ENCODE measurements at regions not wholly inside any gene's neighbourhood (a gene's known extent, or its start where the extent isn't known, plus 50 kb on each side); places are given as distances from the start of the nearest gene placed in this dataset.

- Histone ChIP-seq H3K9me3 (ENCODE audit: low read length) (0 out of 2 replicates have a peak, but pooled peaks cover 4% of the 10 kb centered on the region), H3K79me2 (ENCODE audit: insufficient read depth, low read length) (no peaks in the 10 kb centered on the region), H3K36me3 (ENCODE audit: insufficient read depth, low read length) (no peaks in the 10 kb centered on the region), H2AFZ (ENCODE audit: low read length) (no peak overlapping the region), H3K4me3 (ENCODE audit: low read depth, low read length, poor library complexity, severe bottlenecking) (no peak overlapping the region), H3K9me2 (ENCODE audit: low read depth, low read length) (no peaks in the 10 kb centered on the region), H3K27ac (ENCODE audit: low read depth, low read length, poor library complexity, severe bottlenecking) (no peak overlapping the region), H3K9ac (ENCODE audit: low read length) (no peak overlapping the region), H3K4me1 (ENCODE audit: insufficient read depth, low read length, severe bottlenecking) (no peaks in the 10 kb centered on the region), H4K20me1 (ENCODE audit: insufficient read depth, low read length) (no peaks in the 10 kb centered on the region), H3K4me2 (ENCODE audit: low read length) (no peak overlapping the region), H3F3A (ENCODE audit: insufficient read depth, low read length) (no peaks in the 10 kb centered on the region), H3K27me3 (ENCODE audit: insufficient read depth, low read length) (no peaks in the 10 kb centered on the region)
- TF ChIP-seq CTCF (IDR thresholded peaks at IDR 0.05; ENCODE audit: low read length) (no peak), EZH2 (IDR thresholded peaks at IDR 0.05; ENCODE audit: borderline replicate concordance, low read length) (no peak)
These were observed 141.5 kb upstream of the NR4A3 start for GRCh38 chr9:99680191-99680590.

- TF ChIP-seq CTCF (IDR thresholded peaks at IDR 0.05; ENCODE audit: low read length): no peak
- TF ChIP-seq EZH2 (IDR thresholded peaks at IDR 0.05; ENCODE audit: borderline replicate concordance, low read length): no peak
- Histone ChIP-seq H3K9me3 (ENCODE audit: low read length) (0 out of 2 replicates have a peak, but pooled peaks cover 1% of the 10 kb centered on the region), H3K9me2 (ENCODE audit: low read depth, low read length) (no peaks in the 10 kb centered on the region), H3K27me3 (ENCODE audit: insufficient read depth, low read length) (no peaks in the 10 kb centered on the region), H4K20me1 (ENCODE audit: insufficient read depth, low read length) (no peaks in the 10 kb centered on the region), H3F3A (ENCODE audit: insufficient read depth, low read length) (no peaks in the 10 kb centered on the region), H3K4me2 (ENCODE audit: low read length) (no peak overlapping the region), H3K79me2 (ENCODE audit: insufficient read depth, low read length) (no peaks in the 10 kb centered on the region), H2AFZ (ENCODE audit: low read length) (no peak overlapping the region), H3K27ac (ENCODE audit: low read depth, low read length, poor library complexity, severe bottlenecking) (no peak overlapping the region), H3K4me1 (ENCODE audit: insufficient read depth, low read length, severe bottlenecking) (no peaks in the 10 kb centered on the region), H3K4me3 (ENCODE audit: low read depth, low read length, poor library complexity, severe bottlenecking) (no peak overlapping the region), H3K9ac (ENCODE audit: low read length) (no peak overlapping the region), H3K36me3 (ENCODE audit: insufficient read depth, low read length) (no peaks in the 10 kb centered on the region)
These were observed 140.6 kb upstream of the NR4A3 start for GRCh38 chr9:99681113-99681512.

GRCh38 chr9:99682378-99682777 is 139.3 kb upstream of the NR4A3 start:
- TF ChIP-seq EZH2 (IDR thresholded peaks at IDR 0.05; ENCODE audit: borderline replicate concordance, low read length): no peak
- TF ChIP-seq CTCF (IDR thresholded peaks at IDR 0.05; ENCODE audit: low read length): no peak
- no peaks in the 10 kb centered on the region for H4K20me1 ChIP-seq (ENCODE audit: insufficient read depth, low read length)
- no peak overlapping the region for H3K4me2 ChIP-seq (ENCODE audit: low read length)
- H3K9me3 ChIP-seq (ENCODE audit: low read length): no peaks in the 10 kb centered on the region
- H3K9me2 ChIP-seq (ENCODE audit: low read depth, low read length): no peaks in the 10 kb centered on the region
- H2AFZ ChIP-seq (ENCODE audit: low read length): no peak overlapping the region
- H3K27me3 ChIP-seq (ENCODE audit: insufficient read depth, low read length): no peaks in the 10 kb centered on the region
- no peaks in the 10 kb centered on the region for H3K4me1 ChIP-seq (ENCODE audit: insufficient read depth, low read length, severe bottlenecking)
- H3K27ac ChIP-seq (ENCODE audit: low read depth, low read length, poor library complexity, severe bottlenecking): no peak overlapping the region
- H3F3A ChIP-seq (ENCODE audit: insufficient read depth, low read length): no peaks in the 10 kb centered on the region
- H3K9ac ChIP-seq (ENCODE audit: low read length): no peak overlapping the region
- no peak overlapping the region for H3K4me3 ChIP-seq (ENCODE audit: low read depth, low read length, poor library complexity, severe bottlenecking)
- H3K36me3 ChIP-seq (ENCODE audit: insufficient read depth, low read length): no peaks in the 10 kb centered on the region
- no peaks in the 10 kb centered on the region for H3K79me2 ChIP-seq (ENCODE audit: insufficient read depth, low read length)
